H1 (cell line): ENCODE measurements at regions not wholly inside any gene's neighbourhood (a gene's known extent, or its start where the extent isn't known, plus 50 kb on each side); places are given as distances from the start of the nearest gene placed in this dataset.

Experiments used
- FOSL1 ChIP-seq: IDR thresholded peaks from 2 replicates; pipeline ENCODE4 v1.6.1; 2011; ENCODE audit warnings: mild to moderate bottlenecking, low read depth, low read length, moderate library complexity; ENCODE audit not compliant: insufficient read depth
- JUND ChIP-seq: IDR thresholded peaks from 2 replicates; pipeline ENCODE4 v1.6.1; 2011; ENCODE audit warnings: mild to moderate bottlenecking, improper control_type of control experiment, low read length
- MAFK ChIP-seq: IDR thresholded peaks from 2 replicates; pipeline ENCODE4 v1.6.1; 2012; ENCODE audit warnings: low read depth, mild to moderate bottlenecking, improper control_type of control experiment, low read length
- POLR2A ChIP-seq, 2 experiments: IDR thresholded peaks; 1 replicate in 1 of 2; 2 replicates in 1 of 2; pipeline ENCODE4 v1.6.1; 2011; ENCODE audit warnings: low read depth in 2 of 2, low read length in 2 of 2, mild to moderate bottlenecking in 2 of 2; ENCODE audit errors: control extremely low read depth in 1 of 2
- RAD21 ChIP-seq, 2 experiments: IDR thresholded peaks in 1 of 2; conservative IDR thresholded peaks in 1 of 2; 2 replicates each; pipeline ENCODE4 v1.6.1; 2011; ENCODE audit warnings: low read depth in 2 of 2, low read length in 2 of 2, improper control_type of control experiment in 1 of 2, inconsistent platforms in 1 of 2, mild to moderate bottlenecking in 1 of 2, moderate library complexity in 1 of 2
- RBBP5 ChIP-seq: IDR thresholded peaks from 2 replicates; pipeline ENCODE4 v1.7.1; 2012; ENCODE audit warnings: low read depth, mild to moderate bottlenecking, inconsistent platforms, low read length, moderate library complexity, borderline replicate concordance
- RFX5 ChIP-seq: IDR thresholded peaks from 2 replicates; pipeline ENCODE4 v1.6.1; 2011; ENCODE audit warnings: low read depth, low read length, improper control_type of control experiment, borderline replicate concordance
- SIN3A ChIP-seq, 2 experiments: IDR thresholded peaks in 1 of 2; conservative IDR thresholded peaks in 1 of 2; 2 replicates each; pipeline ENCODE4 v1.6.1; 2011 to 2012; ENCODE audit warnings: low read length in 2 of 2, improper control_type of control experiment in 1 of 2, low read depth in 1 of 2, mild to moderate bottlenecking in 1 of 2
- SP2 ChIP-seq: IDR thresholded peaks from 2 replicates; pipeline ENCODE4 v1.6.1; 2012; ENCODE audit warnings: mild to moderate bottlenecking, low read length, inconsistent platforms
- TAF1 ChIP-seq: IDR thresholded peaks from 2 replicates; pipeline ENCODE4 v1.6.1; 2011; ENCODE audit warnings: mild to moderate bottlenecking, low read depth, low read length
- USF2 ChIP-seq: IDR thresholded peaks from 2 replicates; pipeline ENCODE4 v1.6.1; 2011; ENCODE audit warnings: low read length, improper control_type of control experiment
- TF ChIP-seq, protein P1 (sequence below), 3 experiments: IDR thresholded peaks; 1 replicate in 2 of 3; 2 replicates in 1 of 3; pipeline versions ENCODE4 v1.5.1 to v1.6.1; 2011; ENCODE audit warnings: low read length in 3 of 3, mild to moderate bottlenecking in 3 of 3, inconsistent platforms in 2 of 3, low read depth in 1 of 3, moderate library complexity in 1 of 3; ENCODE audit not compliant: insufficient read depth in 1 of 3; ENCODE audit errors: control extremely low read depth in 1 of 3

DNA sequence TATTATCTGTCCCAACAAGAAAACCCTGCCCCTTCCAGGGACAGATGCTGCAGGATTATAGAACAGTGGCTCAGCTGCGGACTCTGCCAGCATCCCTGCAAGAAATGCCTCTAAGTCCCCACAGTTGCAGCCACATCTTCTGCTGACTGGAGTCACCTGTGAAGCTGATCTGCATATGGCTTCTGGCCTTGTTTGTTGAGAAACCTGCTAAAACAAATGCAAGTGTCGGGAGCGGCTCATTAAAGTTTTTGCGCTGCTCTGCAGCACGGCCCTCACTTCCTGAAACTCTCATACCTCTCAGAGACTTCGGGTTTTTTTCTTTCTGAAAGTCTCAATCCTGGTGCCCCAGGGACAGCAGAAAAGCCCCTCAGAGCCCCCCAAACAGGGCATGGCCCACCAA, 725.0 kb downstream of the UQCRFS1 start:
- TF ChIP-seq MAFK: no peak
- TF ChIP-seq, protein P1, sequence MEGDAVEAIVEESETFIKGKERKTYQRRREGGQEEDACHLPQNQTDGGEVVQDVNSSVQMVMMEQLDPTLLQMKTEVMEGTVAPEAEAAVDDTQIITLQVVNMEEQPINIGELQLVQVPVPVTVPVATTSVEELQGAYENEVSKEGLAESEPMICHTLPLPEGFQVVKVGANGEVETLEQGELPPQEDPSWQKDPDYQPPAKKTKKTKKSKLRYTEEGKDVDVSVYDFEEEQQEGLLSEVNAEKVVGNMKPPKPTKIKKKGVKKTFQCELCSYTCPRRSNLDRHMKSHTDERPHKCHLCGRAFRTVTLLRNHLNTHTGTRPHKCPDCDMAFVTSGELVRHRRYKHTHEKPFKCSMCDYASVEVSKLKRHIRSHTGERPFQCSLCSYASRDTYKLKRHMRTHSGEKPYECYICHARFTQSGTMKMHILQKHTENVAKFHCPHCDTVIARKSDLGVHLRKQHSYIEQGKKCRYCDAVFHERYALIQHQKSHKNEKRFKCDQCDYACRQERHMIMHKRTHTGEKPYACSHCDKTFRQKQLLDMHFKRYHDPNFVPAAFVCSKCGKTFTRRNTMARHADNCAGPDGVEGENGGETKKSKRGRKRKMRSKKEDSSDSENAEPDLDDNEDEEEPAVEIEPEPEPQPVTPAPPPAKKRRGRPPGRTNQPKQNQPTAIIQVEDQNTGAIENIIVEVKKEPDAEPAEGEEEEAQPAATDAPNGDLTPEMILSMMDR (IDR thresholded peaks at IDR 0.05; ENCODE audit: control extremely low read depth in 1 of 3, insufficient read depth in 1 of 3, low read depth in 1 of 3, low read length in 3 of 3): no peak
- no peak for TF ChIP-seq TAF1
- TF ChIP-seq FOSL1: no peak
- TF ChIP-seq POLR2A (IDR thresholded peaks at IDR 0.05; ENCODE audit: control extremely low read depth in 1 of 2, low read depth in 2 of 2, low read length in 2 of 2): no peak
- TF ChIP-seq USF2: no peak
- TF ChIP-seq RFX5: no peak
- TF ChIP-seq RBBP5: no peak
- TF ChIP-seq SIN3A (conservative IDR thresholded peaks at IDR 0.05 in 1 of 2, IDR thresholded peaks at IDR 0.05 in 1 of 2; ENCODE audit: low read depth in 1 of 2, low read length in 2 of 2): no peak
- TF ChIP-seq SP2: no peak
- TF ChIP-seq JUND: no peak
- TF ChIP-seq RAD21 (IDR thresholded peaks at IDR 0.05 in 1 of 2, conservative IDR thresholded peaks at IDR 0.05 in 1 of 2; ENCODE audit: low read depth in 2 of 2, low read length in 2 of 2): no peak
